Hepatocyte (in vitro differentiated cells): ENCODE measurements at regions not wholly inside any gene's neighbourhood (a gene's known extent, or its start where the extent isn't known, plus 50 kb on each side); places are given as distances from the start of the nearest gene placed in this dataset.

Experiments
- DNase-seq: peaks from one replicate; pipeline ENCODE4 v3.0.0-alpha.2; 2016; ENCODE audit warnings: low spot score
- H2AFZ ChIP-seq: fragments of 200-600 bp; sonication (generic); 2 replicates; pipeline ENCODE4 v1.6.0; 2016; ENCODE audit warnings: antibody characterized with exemption, mild to moderate bottlenecking
- H3K27ac ChIP-seq: fragments of 200-600 bp; sonication (generic); 2 replicates; pipeline ENCODE4 v1.5.1; 2016; ENCODE audit warnings: mild to moderate bottlenecking
- H3K27me3 ChIP-seq: fragments of 200-600 bp; sonication (generic); 2 replicates; pipeline ENCODE4 v1.6.1; 2016
- H3K36me3 ChIP-seq: fragments of 200-600 bp; sonication (generic); replicated peaks from 2 replicates; pipeline ENCODE4 v1.5.1; 2016; ENCODE audit warnings: low read depth; ENCODE audit not compliant: insufficient read depth
- H3K4me1 ChIP-seq: fragments of 200-600 bp; sonication (generic); 2 replicates; pipeline ENCODE4 v1.5.1; 2016; ENCODE audit warnings: mild to moderate bottlenecking, moderate library complexity; ENCODE audit not compliant: insufficient read depth
- H3K4me2 ChIP-seq: fragments of 200-600 bp; sonication (generic); 2 replicates; pipeline ENCODE4 v1.6.0; 2016
- H3K4me3 ChIP-seq: fragments of 200-600 bp; sonication (generic); 2 replicates; pipeline ENCODE4 v1.5.1; 2016; ENCODE audit warnings: mild to moderate bottlenecking
- H3K79me2 ChIP-seq: fragments of 200-600 bp; sonication (generic); 2 replicates; pipeline ENCODE4 v1.6.0; 2017; ENCODE audit warnings: mild to moderate bottlenecking
- H3K9me2 ChIP-seq: fragments of 200-600 bp; sonication (generic); replicated peaks from 2 replicates; pipeline ENCODE4 v1.6.0; 2017; ENCODE audit warnings: mild to moderate bottlenecking; ENCODE audit not compliant: insufficient read depth
- H3K9me3 ChIP-seq: fragments of 200-600 bp; sonication (generic); 2 replicates; pipeline ENCODE4 v1.5.1; 2016; ENCODE audit warnings: low read depth, mild to moderate bottlenecking
- H4K20me1 ChIP-seq: fragments of 200-600 bp; sonication (generic); 2 replicates; pipeline ENCODE4 v1.6.0; 2016; ENCODE audit warnings: mild to moderate bottlenecking; ENCODE audit not compliant: insufficient read depth, poor library complexity, severe bottlenecking
- CTCF ChIP-seq: fragments of 200-600 bp; sonication (generic); IDR thresholded peaks from 2 replicates; pipeline ENCODE4 v1.5.1; 2016; ENCODE audit warnings: antibody characterized with exemption, mild to moderate bottlenecking; ENCODE audit not compliant: poor library complexity
- EZH2 ChIP-seq: fragments of 200-600 bp; sonication (generic); IDR thresholded peaks from 2 replicates; pipeline ENCODE4 v1.6.1; 2016; ENCODE audit warnings: antibody characterized with exemption, mild to moderate bottlenecking, borderline replicate concordance
- EZH2phosphoT487 ChIP-seq: fragments of 200-600 bp; sonication (generic); IDR thresholded peaks from one replicate; pipeline ENCODE4 v1.6.1; 2018; ENCODE audit warnings: antibody characterized with exemption, mild to moderate bottlenecking, low read depth, moderate library complexity; ENCODE audit not compliant: unreplicated experiment, severe bottlenecking
- WGBS: methylation state at CpG from one replicate; pipeline ENCODE4 v1.1.6; 2016; ENCODE audit warnings: low lambda C conversion rate; ENCODE audit errors: missing lambda C conversion rate; 5-methylcytosine and 5-hydroxymethylcytosine counted together

GRCh38 chr11:106241601-106242257 is 164.3 kb downstream of the AASDHPPT start:
- Histone ChIP-seq H3K4me1 (no peaks in the 10 kb centered on the region), H3K36me3 (no peaks in the 10 kb centered on the region), H2AFZ (no peak overlapping the region), H3K27ac (no peak overlapping the region), H3K27me3 (no peaks in the 10 kb centered on the region), H3K9me2 (no peaks in the 10 kb centered on the region), H3K4me3 (no peak overlapping the region), H3K79me2 (no peaks in the 10 kb centered on the region), H4K20me1 (no peaks in the 10 kb centered on the region), H3K4me2 (no peak overlapping the region), H3K9me3 (no peaks in the 10 kb centered on the region)
- DNase-seq = no peak
- TF ChIP-seq EZH2phosphoT487 (no peak), EZH2 (no peak), CTCF (no peak)
- WGBS = 96% methylated on average over 6 of the region's 6 CpGs

DNA sequence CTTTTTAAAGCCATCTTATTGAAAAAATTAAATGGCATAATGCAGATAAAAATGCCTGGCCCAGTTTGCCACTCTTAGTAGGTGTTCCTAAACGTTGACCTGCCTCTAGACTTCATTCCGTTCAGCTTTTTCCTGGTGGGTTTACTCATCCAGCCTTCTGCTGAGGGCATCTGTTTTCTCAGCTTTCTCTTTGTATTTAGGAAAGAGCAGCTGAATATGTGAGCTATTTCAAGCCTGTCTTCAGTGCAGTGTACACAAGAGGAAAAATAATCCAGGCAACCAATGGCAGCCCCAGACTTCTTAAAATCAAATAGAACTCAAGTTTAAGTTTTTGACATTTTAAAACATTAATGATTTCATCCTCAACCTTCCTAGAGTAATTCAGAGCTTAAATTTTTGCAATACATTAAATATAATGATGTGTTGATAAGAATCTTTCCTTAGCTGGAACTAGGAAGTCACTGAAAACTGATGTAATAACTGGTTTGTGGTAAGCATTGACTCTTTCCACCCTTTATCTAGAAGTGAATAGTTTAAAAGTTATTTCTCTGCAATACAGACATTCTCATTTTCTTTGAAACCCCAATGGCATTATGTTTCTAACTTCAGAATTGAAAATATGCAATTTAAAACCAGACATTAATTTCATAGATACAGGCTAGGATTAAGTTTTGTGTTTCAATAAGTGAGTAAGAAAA is 165.4 kb downstream of the AASDHPPT start:
- TF ChIP-seq CTCF = no peak
- no peak for TF ChIP-seq EZH2
- TF ChIP-seq EZH2phosphoT487 = no peak
- Histone ChIP-seq H3K9me3 (no peaks in the 10 kb centered on the region), H3K4me2 (no peak overlapping the region), H3K4me3 (no peak overlapping the region), H3K27ac (no peak overlapping the region), H4K20me1 (no peaks in the 10 kb centered on the region), H3K79me2 (no peaks in the 10 kb centered on the region), H3K36me3 (no peaks in the 10 kb centered on the region), H3K9me2 (no peaks in the 10 kb centered on the region), H3K27me3 (no peaks in the 10 kb centered on the region), H2AFZ (no peak overlapping the region), H3K4me1 (no peaks in the 10 kb centered on the region)
- DNase-seq = no peak
- WGBS = 32% methylated on average over 2 of the region's 2 CpGs

DNA sequence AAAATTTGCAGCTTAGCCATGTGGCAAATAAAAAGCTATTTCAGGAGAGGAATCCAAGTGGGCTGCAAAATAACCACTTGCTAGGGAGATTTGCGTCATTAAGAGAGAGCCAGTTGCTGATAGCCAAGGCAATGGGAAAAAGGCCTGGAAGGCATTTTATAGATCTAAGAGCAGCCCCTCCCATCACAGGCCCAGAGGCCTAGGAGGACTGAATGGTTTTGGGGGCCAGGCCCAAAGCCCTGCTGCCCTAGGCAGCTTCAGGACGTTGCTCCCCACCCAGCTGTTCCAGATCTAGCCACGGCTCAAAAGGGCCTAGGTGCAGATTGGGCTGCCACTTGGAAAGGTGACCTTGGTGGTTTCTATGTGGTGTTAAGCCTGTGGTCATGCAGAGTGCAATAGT is 169.0 kb downstream of the AASDHPPT start:
- 73% methylated on average over 3 of the region's 3 CpGs for WGBS
- TF ChIP-seq EZH2 (no peak), CTCF (no peak), EZH2phosphoT487 (no peak)

More for the DNA sequence above, 169.0 kb downstream of the AASDHPPT start:
- Histone ChIP-seq H3K4me1 (peaks cover 4% of the 10 kb centered on the region), H4K20me1 (no peaks in the 10 kb centered on the region), H3K9me2 (no peaks in the 10 kb centered on the region), H3K4me2 (no peak overlapping the region), H2AFZ (no peak overlapping the region), H3K27me3 (no peaks in the 10 kb centered on the region), H3K9me3 (no peaks in the 10 kb centered on the region), H3K36me3 (no peaks in the 10 kb centered on the region), H3K79me2 (no peaks in the 10 kb centered on the region), H3K27ac (no peak overlapping the region), H3K4me3 (no peak overlapping the region)
- DNase-seq = no peak
